NCI-H1105 (cell line): ENCODE measurements at regions not wholly inside any gene's neighbourhood (a gene's known extent, or its start where the extent isn't known, plus 50 kb on each side); places are given as distances from the start of the nearest gene placed in this dataset.

Experiments
- DNase-seq: peaks from one replicate; lab custom pipeline; 2025; lab: John Stamatoyannopoulos, UW

DNA sequence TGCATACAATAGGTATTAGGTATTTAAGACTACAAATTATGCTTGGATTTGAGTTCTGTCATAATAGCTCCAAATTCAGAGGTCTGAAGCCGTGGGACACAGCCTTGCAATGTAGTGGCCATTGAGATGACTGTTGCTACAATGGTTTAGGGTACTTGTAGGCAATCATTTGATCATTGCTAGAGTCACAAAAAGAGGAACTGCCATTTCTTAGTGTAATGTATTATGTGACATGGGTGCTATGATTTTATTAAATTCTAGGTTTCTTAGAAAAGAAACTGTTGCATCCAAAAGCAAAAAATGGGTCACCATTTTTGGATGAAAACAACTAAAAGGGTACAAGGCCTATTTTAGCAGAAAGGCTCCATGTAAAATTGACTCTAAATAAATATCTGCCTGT is 129.9 kb upstream of the ZNF644 start:
- DNase-seq: no peak

DNA sequence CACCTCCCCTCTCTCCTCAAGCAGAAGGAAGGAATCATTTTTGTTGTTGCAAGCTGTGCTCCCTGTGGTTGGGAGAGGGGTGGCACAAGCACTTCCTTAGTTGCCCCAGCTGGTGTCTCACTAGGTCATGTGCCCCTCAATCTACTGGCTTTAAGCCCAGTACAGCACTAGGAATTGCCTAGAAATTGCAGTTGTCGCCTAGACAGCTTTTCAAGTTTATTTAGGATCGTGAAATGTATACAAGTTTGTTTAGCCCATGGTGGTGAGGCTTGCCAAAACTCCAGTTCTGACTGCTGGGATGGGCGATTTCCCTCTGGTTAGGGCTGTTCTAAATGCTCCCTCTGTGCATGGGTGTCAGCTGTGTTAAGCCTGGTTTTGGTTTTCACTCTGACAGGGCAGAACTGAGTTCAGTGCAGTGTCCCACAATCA is 126.8 kb upstream of the ZNF644 start:
- DNase-seq: no peak

DNA sequence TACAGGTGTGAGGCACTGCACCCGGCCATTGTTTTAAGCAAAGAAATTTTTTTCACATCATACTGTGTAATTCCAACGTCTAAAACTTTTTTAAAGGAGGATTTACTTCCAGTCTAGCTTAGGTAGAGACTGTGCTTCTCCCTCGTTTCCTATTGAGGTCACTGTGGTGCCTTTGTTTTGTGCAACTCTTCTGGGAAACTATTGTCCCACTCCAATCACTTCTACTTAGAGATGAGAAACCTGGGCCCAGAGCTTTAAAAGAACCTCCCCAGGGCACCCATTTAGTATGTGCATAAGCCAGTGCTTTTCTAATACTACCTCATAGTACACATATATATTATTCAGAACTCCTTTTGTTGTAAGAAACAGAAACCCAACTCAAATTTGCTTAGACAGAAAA is 120.0 kb upstream of the ZNF644 start:
- no peak for DNase-seq

DNA sequence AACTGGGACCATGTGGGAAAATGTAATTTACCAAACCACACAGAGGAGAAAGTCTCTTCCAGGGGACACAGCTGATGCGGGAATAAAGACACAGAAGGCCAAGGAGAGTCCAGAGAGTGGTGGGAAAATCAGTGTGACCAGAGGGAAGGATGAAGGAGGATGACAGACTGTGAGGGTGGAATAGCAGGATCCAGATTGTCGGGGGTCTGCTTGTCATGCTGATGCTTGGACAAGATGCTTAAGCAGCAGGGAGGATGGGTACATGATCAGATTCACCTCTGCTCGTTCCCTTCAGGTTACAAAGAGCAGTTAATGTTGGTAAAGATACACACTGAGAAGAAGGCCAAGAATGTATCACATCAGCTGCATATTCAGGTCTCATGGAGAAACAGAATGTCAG is 117.1 kb upstream of the ZNF644 start:
- no peak for DNase-seq

DNA sequence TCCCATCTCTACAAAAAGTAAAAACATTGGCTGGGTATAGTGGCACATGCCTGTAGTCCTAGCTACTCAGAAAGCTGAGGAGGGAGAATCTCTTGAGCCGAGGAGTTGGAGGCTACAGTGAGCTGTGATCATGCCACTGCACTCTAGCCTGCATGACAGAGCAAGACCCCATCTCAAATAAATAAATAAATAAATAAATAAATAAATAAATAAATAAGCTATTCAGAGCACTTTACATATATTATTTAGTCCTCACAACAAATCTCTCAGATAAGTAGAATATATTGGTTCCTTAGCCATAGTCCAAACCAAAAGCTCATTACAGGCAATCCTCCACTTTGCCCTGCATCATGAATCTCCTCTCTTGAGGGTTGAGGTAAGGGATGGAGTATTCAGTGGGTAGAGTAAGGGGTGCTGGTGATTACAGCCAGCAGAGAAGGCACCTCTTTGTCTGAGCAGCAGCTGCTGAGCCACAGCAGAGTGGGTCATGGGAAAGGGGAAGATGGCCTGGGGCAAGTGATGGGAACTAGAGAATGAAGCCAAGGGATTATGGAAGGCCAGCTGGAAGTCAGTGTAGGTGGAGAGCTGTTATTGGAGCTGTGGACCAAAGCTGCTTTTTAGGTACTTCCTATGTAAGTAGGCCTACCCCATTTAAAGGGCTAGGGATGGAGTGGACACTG is 115.5 kb upstream of the ZNF644 start:
- no peak for DNase-seq

DNA sequence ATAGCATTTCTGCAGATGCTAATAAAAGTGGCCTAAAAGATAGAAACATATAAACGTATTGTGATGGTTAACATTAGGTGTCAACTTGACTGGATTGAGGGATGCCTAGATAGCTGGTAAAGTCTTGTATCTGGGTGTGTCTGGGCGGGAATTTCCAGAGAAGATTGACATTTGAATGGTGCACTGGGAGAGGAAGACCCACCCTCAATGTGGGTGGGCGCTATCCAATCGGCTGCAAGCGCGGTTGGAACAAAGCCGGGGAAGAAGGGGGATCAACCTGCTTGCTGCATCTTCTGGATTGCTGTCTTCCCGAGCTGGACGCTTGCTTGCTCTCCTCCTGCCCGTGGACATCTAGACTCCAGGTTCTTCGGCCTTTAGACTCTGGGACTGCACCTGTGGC is 114.0 kb upstream of the ZNF644 start:
- DNase-seq: no peak

DNA sequence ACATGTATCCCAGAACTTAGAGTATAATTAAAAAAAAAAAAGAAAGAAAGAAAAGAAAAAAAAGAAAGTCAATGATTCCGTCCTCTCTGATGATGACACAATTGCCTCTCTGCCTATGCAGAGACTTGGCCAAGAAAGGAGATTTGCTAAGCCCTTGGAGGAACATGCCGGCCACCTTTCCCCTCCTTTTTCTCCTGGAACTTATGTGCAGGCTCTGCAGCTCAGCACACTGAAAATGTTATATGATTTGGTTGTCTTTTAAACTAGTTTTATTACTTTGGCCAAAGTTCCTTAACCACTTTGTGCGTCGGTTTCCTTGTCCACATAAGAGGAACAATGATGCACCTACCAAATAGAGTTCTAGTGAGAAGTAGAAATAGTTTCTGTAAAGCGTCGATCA is 111.4 kb upstream of the ZNF644 start:
- DNase-seq: no peak

DNA sequence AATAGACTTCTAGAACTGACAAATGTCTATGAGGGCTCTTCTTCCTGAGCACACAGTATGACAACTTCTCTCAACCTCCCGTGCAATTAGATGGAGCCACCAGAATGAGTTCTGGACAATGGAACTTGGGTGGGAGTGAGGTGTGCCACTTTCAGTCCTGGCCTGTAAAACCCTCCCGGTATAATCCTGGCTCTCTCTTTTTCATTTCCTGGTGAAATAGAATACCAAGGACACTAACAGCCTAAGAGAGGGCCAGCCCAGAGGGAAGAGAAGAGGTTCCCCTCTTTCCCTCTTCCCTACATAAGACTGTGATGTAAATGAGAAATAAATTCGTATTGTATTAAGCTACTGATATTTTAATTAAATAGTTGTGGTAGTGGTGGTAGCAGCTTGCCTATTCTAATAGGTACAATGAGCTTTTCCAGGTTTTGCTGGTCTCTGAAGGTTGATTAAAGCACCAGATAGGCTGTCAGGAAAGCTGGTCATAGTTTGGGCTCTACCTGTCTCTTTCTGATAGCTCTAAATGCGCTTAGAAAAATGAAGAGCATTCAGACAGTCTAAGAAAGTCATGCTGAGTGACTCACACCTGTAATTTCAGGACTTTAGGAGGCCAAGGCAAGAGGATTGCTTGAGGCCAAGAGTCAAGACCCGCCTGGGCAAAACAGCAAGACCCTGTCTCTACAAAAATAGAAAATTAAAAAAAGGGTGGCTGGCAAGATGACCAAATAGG is 108.6 kb upstream of the ZNF644 start:
- no peak for DNase-seq

DNA sequence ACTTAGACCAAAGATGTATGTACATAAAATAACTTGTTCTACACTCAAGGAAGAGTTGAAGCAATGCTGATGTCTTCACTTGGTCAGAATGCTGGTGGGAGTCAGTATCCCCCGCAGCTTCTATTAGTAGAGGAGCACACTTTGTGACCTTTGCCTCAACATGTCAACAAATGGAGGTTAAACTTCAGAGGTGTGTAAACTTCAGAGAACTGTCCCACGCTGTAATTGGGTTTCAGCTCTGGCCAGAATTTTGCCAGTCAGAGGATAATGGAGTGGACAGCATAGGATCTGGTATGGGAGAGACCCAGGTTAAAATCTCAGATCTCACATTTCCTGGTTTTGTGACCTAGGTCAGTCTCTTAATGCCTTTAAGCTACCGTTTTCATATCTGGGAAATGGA is 107.6 kb upstream of the ZNF644 start:
- DNase-seq: no peak

DNA sequence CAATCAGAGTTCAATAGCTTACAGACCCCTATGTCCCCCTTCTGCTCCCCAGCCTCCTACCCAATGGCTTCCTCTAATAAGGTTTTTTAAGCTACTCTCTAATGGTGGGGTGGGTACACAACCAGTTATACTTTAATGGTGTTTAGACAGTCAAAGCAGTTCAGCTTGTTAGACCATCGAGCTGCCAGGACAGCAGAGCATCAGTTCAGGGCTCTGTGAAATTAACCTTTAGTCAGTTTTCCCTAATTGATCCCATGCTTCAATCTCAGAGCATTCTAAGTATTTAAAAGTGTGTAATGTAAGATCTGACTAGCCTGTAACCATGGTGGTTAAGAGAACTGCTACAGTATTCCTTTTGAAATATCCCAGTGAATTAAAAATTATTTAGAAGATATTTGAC is 107.2 kb upstream of the ZNF644 start:
- no peak for DNase-seq

DNA sequence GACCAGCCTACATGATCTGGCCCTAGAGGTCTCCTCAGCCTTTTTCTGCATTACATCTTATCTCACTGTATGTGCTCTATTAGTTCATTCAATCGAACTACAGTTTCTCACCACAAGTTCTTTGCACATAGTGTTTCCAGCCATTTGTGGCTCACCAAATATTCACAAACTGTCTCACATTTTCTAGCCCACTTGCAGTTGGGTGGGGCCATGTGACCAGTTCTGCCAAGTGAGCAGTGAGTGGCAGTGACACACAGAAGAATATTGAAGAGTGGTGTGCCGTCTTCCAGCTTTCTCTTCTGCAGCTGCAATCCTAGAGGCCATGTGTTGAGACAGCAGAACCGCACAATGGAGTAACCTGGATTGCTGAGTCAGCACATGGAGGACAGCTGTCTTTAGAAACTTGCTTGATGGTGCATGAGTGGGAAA is 103.2 kb upstream of the ZNF644 start:
- no peak for DNase-seq

DNA sequence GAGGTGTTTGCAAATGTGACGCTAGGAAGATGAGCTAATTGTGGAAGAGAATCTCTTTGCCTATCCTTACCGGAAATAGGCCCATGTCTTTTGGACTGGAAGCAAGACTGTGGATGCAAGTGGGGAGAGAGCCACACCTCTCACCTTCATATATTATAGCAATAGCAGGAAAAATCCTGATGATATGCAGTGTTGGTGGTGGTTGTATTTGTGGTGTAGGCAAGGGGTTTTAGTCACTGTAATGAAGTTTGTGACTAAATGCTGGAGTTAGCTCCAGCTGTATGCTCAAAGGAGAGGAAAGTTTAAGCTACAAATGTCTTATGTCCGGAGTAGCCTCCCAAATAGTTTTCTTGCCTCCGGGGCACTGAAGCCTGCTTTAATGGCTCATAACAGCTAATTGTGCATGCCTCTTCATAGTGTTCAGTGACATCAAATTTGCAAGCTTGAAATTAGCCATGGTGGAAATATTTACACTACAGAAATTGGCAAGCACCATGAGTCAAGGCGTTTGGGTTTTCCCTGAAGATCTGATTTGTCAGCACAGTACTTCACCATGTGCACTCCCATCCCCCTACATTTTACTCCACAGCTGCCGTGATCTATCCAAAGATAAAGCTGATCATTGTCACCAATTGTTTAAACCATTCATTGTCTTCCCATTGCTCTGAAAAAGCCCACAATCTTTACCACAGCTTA is 102.6 kb upstream of the ZNF644 start:
- no peak for DNase-seq

DNA sequence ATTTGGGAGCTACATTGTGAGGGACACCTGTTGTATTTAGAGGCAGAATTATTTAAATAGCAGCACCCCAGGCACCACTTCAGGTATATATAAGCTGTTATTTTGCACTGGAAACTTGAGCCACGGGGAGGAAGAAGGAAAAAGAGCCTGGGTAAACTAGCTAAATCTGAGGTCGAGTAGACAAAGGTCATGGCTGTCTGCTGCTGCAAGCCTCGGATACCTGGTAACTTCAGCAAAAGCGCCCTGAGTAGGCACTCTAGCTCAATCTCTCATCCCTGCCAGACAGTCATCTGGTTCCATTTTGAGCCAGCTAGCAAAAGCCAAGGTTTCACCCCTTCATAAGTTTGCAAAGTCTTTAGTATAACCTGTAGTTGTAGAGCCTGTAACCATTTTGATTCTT is 101.9 kb upstream of the ZNF644 start:
- no peak for DNase-seq

DNA sequence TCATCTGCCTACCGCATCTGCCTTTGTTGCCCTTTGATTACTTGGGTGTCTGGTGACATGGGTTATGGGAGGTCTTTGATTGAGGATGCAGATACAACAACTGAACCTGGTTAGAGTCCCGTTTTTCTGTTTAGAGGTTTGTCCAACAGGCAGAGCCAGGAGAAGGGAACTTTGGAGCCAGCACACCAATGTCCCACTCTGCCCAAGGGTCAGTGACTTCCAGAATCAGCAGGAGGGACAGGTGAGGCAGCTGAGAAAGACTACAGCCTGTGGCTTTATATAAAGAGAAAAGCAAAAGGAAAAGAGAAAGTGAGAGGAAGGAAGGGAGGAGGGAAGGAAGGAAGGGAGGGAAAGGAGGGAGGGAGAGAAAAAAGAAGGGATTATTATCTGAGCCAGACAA is 101.5 kb upstream of the ZNF644 start:
- DNase-seq: no peak

DNA sequence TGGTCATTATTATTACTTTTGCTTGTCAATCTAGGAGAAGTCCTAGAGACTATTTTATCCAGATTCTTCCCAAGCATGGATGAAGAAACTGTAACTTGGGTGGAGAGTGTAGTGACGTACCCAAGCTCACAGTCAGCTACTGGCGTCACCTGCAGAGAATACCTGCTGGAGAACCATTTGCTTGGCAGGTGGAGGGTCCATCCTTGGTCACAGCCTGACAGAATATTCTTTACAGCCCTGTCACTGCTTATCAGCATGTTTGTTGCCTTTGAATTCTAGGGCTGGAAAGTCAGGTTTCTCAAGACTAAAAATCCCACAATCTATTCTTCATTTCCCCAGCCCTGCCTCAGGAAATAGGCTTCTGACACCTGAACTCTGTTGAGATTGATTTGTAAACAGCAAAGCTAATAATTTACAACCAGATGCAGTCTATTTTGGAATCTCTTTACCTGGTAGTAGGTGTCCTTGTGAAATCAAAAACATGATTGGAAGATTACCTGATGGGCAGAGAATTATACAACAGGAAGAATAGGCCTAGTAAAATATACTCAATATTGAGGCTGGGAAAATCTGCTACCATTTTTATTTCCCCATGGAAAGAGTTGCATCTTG is 100.4 kb upstream of the ZNF644 start:
- DNase-seq: no peak

DNA sequence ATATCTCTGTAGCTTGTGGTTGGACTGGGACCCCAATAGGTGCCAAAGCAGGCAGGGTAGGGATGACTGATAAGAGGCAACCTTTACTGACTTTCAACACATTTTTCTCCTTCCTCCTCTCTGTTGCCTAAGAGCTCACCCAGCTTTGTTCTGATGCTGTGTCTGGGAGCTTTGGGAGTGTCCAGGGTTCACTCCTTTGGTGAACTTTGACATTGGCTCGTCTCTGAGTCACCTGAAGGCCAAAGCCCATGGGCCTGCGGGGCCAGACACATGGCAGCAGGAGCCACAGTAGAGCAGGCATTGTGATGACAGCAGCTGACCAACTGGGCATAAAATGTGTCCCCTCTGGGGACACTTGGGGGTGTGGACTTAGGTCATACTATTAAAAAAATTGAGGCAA is 99.5 kb upstream of the ZNF644 start:
- no peak for DNase-seq

DNA sequence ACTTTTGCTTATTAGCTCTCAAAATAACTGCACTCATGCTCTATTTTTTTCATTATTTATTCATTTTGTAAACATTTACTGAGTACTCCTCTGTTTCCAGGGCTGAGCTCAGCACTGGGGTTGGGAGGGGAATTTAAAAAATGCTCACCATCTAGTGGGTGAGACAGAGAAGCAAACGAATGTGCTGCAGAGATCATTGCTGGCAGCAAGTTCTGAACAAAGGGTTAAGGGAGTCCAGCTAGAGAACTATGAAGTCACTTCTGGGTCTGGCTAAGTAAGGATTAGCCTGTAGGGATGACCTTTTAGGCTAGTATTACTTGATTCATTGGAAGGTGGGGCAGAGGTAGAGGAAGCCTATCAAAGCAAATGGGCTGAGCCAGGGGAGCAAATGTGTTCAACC is 99.1 kb upstream of the ZNF644 start:
- no peak for DNase-seq

DNA sequence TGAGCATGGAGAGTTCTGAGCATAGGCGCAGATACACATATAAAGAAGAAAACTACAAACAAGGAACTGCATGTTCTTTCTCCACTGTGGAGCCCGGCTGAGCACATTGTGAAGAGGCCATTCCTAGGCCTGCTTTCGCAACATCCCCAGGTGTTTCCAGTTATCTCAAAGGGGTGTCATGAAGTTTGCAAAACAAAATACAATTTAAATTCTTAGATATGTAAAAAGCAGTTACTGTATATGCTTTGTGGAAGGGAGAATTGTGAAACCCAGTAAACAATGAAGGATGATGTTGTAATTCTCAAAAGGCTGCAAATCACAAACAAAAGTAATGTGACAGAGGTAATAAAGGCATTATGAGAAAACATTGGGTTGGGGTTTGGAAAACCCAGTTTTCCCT is 98.6 kb upstream of the ZNF644 start:
- no peak for DNase-seq

DNA sequence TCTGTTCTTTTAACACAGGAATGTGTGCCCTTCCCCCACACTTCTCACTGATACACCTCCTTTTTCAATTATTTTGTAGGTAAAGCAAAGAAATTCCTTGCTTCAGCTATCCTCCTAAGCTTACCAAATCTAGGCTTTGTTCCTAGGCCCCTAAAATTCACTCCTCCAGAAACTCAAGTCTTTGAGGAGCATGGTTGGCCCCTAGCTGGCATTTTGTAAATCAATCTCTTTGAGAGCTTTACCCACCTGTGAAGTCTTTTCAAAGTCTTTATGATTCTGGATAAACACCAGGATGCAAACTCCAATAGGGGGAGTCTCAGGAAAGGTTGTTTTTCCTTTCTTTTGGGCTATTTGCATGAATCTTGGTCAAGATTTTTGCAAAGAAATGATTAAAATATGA is 82.9 kb upstream of the ZNF644 start:
- no peak for DNase-seq

DNA sequence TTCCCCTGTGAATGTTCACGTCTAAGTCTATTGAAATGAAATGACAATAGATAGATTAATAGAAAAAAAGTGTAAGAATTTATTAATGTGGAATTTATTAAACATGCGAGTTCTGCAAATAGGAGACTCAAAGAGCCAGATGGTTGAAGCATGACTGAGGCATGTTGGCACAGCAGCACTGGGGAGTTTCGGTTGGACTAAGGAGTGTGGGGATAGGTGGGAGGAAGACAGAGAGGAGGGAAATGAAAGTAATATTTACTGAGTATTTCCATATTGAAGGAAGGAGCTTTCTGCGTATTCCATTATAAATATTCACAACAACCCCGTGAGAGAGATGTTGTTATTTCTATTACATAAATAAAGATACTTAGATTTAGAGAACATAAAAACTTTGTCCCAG is 79.5 kb upstream of the ZNF644 start:
- no peak for DNase-seq

DNA sequence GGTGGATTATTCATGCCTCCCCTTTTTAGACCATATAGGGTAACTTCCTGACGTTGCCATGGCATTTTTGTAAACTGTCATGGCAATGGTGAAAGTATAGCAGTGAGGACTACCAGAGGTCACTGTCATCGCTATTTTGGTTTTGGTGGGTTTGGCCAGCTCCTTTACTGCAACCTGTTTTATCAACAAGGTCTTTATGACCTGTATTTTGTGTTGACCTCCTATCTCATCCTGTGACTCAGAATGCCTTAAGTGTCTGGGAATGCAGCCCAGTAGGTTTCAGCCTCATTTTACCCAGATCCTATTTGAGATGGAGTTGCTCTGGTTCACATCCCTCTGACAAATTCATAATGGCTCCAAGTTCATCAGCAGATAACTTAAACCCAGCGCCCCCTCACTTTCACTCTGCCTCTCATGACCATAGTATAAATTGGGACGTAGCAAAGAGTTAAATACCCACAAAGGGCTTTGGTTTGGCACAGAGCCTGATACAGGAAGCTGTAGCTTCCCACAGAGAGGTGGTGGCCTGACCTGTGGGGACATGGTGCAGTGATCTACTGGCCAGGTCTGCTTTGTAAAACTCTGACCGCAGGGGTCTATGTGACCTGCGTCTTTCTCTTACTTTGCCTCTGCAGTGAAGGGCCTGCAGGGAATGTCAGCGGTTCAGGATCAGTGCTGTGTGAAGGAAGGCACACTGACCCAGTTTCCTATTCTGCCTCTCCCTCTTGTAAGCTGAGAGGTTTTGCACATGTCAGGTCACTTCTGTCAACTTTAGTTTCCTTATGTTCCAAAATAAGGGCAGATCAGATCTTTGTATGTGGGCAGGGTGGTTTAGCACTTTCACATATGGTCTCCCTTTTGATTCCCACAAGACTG is 78.1 kb upstream of the ZNF644 start:
- DNase-seq: no peak
